ENCODE measurements at regions not wholly inside any gene's neighbourhood (a gene's known extent, or its start where the extent isn't known, plus 50 kb on each side); places are given as distances from the start of the nearest gene placed in this dataset.
A peak's percentile ranks its signal among the peaks of the same experiment; 100 is the strongest.

GRCh38 chr12:92272061-92272964 lies 126.7 kb upstream of the BTG1 start:
- CTCF ChIA-PET, result no interaction called here
- no peak overlapping the region for H3K4me3 Mint-ChIP-seq
- DNase-seq, result no peak

DNA sequence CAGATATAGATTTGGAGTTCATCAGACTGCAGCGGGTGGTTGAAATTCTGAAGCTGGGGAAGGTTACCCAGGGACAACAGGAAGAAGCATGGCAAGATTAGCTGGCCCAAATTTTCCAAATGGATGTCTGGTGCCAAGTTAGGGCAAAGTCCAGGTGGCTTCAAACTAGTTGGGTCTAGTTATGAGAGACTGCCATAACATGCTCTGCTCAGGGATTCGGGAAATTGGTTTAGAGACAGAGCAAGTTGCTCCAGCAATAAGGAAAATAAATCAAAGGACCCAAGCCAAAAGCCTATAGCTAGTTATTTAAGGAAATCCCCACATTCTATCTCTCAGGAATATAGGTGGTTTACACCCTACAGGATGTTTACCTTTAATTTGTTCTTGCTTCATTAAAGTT lies 125.7 kb upstream of the BTG1 start:
- no peak for DNase-seq
- H3K27me3 Mint-ChIP-seq (ENCODE audit: low read depth), result no peaks in the 10 kb centered on the region
- CTCF ChIA-PET, result no interaction called here
- H3K27ac Mint-ChIP-seq, result no peak overlapping the region
- intact Hi-C loops (cut with micrococcal nuclease), result no loop called here
- H3K36me3 Mint-ChIP-seq (ENCODE audit: low read depth), result peaks cover 1% of the 10 kb centered on the region
- peaks cover 11% of the 10 kb centered on the region for H3K4me1 Mint-ChIP-seq (ENCODE audit: low read depth)
- H3K9me3 Mint-ChIP-seq, result no peaks in the 10 kb centered on the region
- no peak overlapping the region for H3K4me3 Mint-ChIP-seq

More at GRCh38 chr12:92272061-92272964, 126.7 kb upstream of the BTG1 start:
- peaks cover 11% of the 10 kb centered on the region for H3K4me1 Mint-ChIP-seq (ENCODE audit: low read depth)
- H3K9me3 Mint-ChIP-seq, result no peaks in the 10 kb centered on the region
- no peak overlapping the region for H3K27ac Mint-ChIP-seq
- H3K36me3 Mint-ChIP-seq (ENCODE audit: low read depth), result peaks cover 1% of the 10 kb centered on the region
- H3K27me3 Mint-ChIP-seq (ENCODE audit: low read depth), result no peaks in the 10 kb centered on the region
- intact Hi-C loops (cut with micrococcal nuclease), result no loop called here

DNA sequence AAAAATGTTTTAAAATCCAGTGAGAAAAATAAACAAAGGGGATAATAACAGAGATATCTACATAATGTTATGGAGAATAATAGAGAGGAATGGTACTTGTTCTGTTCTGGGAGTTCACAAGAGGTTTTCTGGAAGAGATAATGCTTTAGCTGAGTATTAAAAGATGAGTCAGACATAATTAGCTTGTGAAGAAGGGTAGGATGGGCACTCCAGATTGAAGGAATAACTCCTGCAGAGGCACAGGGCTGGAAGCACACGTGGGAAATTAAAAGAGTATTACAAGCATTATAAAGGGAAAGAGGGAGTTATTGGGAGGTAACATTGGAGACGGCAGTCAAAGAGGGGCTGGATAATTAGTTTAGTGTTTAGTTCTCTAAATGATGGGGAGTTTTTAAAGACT lies 124.9 kb upstream of the BTG1 start:
- no peak overlapping the region for H3K27ac Mint-ChIP-seq
- peaks cover 1% of the 10 kb centered on the region for H3K36me3 Mint-ChIP-seq (ENCODE audit: low read depth)
- H3K4me1 Mint-ChIP-seq (ENCODE audit: low read depth), result peaks cover 11% of the 10 kb centered on the region
- H3K27me3 Mint-ChIP-seq (ENCODE audit: low read depth), result no peaks in the 10 kb centered on the region
- no peak for DNase-seq
- intact Hi-C loops (cut with micrococcal nuclease), result no loop called here
- no peak overlapping the region for H3K4me3 Mint-ChIP-seq
- no peaks in the 10 kb centered on the region for H3K9me3 Mint-ChIP-seq
- CTCF ChIA-PET, result interaction anchor here (0.5 to 1.0 kb wide), 2 partner anchors 10 to 788 kb away, joined by 3 read pairs; no protein-coding TSS in a partner anchor

DNA sequence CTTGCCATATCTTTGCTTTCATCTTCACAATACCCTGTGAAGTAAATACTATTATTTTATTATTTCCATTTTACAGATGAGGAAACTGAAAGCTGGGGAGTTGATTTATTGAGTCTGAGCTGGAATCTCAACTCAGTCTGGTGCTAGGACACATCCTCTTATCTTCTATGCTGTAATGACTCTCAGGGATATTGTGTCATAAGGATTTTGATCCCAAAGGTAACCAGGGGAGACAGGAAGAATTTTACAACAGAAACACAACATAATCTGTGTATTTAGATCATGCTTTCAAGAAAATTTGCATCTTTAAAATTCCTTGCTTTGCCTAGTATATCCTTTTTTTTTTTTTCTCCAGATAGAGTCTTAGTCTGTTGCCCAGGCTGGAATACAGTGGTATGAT lies 123.3 kb upstream of the BTG1 start:
- no peaks in the 10 kb centered on the region for H3K9me3 Mint-ChIP-seq
- H3K4me3 Mint-ChIP-seq, result no peak overlapping the region
- CTCF ChIA-PET, result no interaction called here
- peaks cover 11% of the 10 kb centered on the region for H3K4me1 Mint-ChIP-seq (ENCODE audit: low read depth)
- no peaks in the 10 kb centered on the region for H3K27me3 Mint-ChIP-seq (ENCODE audit: low read depth)
- no peak overlapping the region for H3K27ac Mint-ChIP-seq
- peaks cover 1% of the 10 kb centered on the region for H3K36me3 Mint-ChIP-seq (ENCODE audit: low read depth)
- intact Hi-C loops (cut with micrococcal nuclease), result no loop called here
- no peak for DNase-seq

- Mint-ChIP-seq H3K9me3 (no peaks in the 10 kb centered on the region), H3K4me3 (no peak overlapping the region), H3K4me1 (ENCODE audit: low read depth) (peaks cover 21% of the 10 kb centered on the region), H3K36me3 (ENCODE audit: low read depth) (no peaks in the 10 kb centered on the region), H3K27me3 (ENCODE audit: low read depth) (no peaks in the 10 kb centered on the region), H3K27ac (no peak overlapping the region)
- no peak for DNase-seq
- intact Hi-C loops (cut with micrococcal nuclease), result no loop called here
- CTCF ChIA-PET, result interaction anchor here (0.6 kb wide), 1 partner anchor 866 kb away, joined by 3 read pairs; no protein-coding TSS in a partner anchor
These were observed 116.0 kb upstream of the BTG1 start for GRCh38 chr12:92261692-92262091.

GRCh38 chr12:92261071-92261470 lies 115.4 kb upstream of the BTG1 start:
- Mint-ChIP-seq H3K27me3 (ENCODE audit: low read depth) (no peaks in the 10 kb centered on the region), H3K27ac (no peak overlapping the region), H3K4me1 (ENCODE audit: low read depth) (peaks cover 27% of the 10 kb centered on the region), H3K4me3 (no peak overlapping the region), H3K36me3 (ENCODE audit: low read depth) (no peaks in the 10 kb centered on the region), H3K9me3 (no peaks in the 10 kb centered on the region)
- intact Hi-C loops (cut with micrococcal nuclease), result no loop called here
- CTCF ChIA-PET, result no interaction called here
- no peak for DNase-seq

DNA sequence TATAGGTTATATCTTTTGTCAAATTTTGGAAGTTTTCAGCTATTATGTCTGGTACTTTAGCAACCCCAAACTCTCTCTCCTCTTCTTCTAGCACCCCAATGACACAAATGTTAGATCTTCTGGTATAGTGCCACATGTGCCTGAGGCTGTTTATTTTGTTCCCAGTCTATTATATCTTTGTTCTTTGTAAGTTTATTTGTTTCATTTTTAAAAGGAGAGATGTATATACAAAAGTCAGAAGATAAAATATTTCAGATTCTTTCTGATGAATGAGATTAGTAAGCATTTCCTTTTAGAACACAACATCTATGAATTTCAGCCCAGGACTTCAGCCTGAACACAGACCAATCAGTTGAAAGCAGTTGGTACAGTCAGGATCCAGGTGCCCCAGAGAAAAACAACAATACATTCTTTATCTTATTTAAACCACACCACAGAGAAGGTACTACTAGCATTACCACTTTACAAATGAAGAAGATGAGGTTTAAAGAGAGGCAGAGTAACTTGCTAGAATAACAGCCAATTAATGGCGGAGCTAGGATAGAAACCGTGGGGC lies 114.1 kb upstream of the BTG1 start:
- Mint-ChIP-seq H3K4me3 (peak overlapping the region; percentile 2), H3K4me1 (ENCODE audit: low read depth) (peaks cover 29% of the 10 kb centered on the region), H3K36me3 (ENCODE audit: low read depth) (no peaks in the 10 kb centered on the region), H3K27me3 (ENCODE audit: low read depth) (no peaks in the 10 kb centered on the region), H3K9me3 (no peaks in the 10 kb centered on the region), H3K27ac (peak overlapping the region; percentile 3)
- CTCF ChIA-PET, result no interaction called here
- DNase-seq, result no peak
- intact Hi-C loops (cut with micrococcal nuclease), result no loop called here

- DNase-seq, result no peak
- intact Hi-C loops (cut with micrococcal nuclease), result no loop called here
- peak overlapping the region; percentile 3 for H3K27ac Mint-ChIP-seq
- H3K27me3 Mint-ChIP-seq (ENCODE audit: low read depth), result no peaks in the 10 kb centered on the region
- H3K36me3 Mint-ChIP-seq (ENCODE audit: low read depth), result no peaks in the 10 kb centered on the region
- H3K9me3 Mint-ChIP-seq, result no peaks in the 10 kb centered on the region
- H3K4me3 Mint-ChIP-seq, result peak overlapping the region; percentile 2
- H3K4me1 Mint-ChIP-seq (ENCODE audit: low read depth), result peaks cover 29% of the 10 kb centered on the region
- CTCF ChIA-PET, result interaction anchor here (0.6 kb wide), 1 partner anchor 35 kb away, joined by 3 read pairs; no protein-coding TSS in a partner anchor
These were observed 113.6 kb upstream of the BTG1 start for GRCh38 chr12:92259291-92259690.

DNA sequence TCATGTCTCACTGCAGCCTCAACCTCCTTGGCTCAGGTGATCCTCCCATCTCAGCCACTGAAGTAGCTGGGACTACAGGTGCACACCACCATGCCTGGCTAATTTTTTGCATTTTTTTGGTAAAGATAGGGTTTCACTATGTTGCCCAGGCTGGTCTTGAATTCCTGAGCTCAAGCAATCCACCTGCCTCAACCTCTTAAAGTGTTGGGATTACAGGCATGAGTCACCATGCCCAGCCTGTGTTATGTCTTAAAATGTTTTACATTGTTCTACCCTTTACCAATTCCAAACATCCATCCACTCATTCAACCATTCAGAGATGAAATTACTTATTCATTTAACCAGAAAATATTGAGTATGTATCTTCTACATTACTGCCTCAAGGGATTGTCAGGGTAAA lies 111.6 kb upstream of the BTG1 start:
- no peak overlapping the region for H3K27ac Mint-ChIP-seq
- no peak overlapping the region for H3K4me3 Mint-ChIP-seq
- no peak for DNase-seq
- no peaks in the 10 kb centered on the region for H3K9me3 Mint-ChIP-seq
- no peaks in the 10 kb centered on the region for H3K36me3 Mint-ChIP-seq (ENCODE audit: low read depth)
- intact Hi-C loops (cut with micrococcal nuclease), result no loop called here
- CTCF ChIA-PET, result interaction anchor here (1.2 to 1.4 kb wide), 2 partner anchors 16 to 19 kb away, joined by 3 to 5 read pairs; no protein-coding TSS in a partner anchor
- H3K27me3 Mint-ChIP-seq (ENCODE audit: low read depth), result no peaks in the 10 kb centered on the region
- H3K4me1 Mint-ChIP-seq (ENCODE audit: low read depth), result peaks cover 36% of the 10 kb centered on the region

DNA sequence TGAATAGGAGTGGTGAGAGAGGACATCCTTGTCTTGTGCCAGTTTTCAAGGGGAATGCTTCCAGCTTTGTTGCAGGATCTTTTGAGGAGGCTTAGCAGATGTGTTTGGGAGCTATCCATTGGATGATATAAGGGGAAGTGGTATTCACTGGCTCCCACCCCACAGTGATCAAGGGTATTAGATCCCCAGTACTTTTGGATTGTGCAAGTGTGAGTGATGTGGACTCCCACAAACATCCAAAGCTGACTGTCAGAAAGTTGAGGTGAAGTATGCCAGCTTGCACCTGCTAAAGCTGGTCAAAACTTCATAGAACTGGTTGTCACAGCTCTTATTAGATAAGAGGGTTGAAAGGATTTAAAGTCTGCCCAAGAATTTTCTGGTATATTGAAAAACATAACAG lies 110.1 kb upstream of the BTG1 start:
- Mint-ChIP-seq H3K4me3 (no peak overlapping the region), H3K27me3 (ENCODE audit: low read depth) (no peaks in the 10 kb centered on the region), H3K4me1 (ENCODE audit: low read depth) (peaks cover 38% of the 10 kb centered on the region), H3K36me3 (ENCODE audit: low read depth) (peaks cover 1% of the 10 kb centered on the region), H3K27ac (no peak overlapping the region), H3K9me3 (no peaks in the 10 kb centered on the region)
- CTCF ChIA-PET, result interaction anchor here (1.2 to 1.6 kb wide), 2 partner anchors 9 to 14 kb away, joined by 5 read pairs; no protein-coding TSS in a partner anchor
- DNase-seq, result no peak
- intact Hi-C loops (cut with micrococcal nuclease), result no loop called here

DNA sequence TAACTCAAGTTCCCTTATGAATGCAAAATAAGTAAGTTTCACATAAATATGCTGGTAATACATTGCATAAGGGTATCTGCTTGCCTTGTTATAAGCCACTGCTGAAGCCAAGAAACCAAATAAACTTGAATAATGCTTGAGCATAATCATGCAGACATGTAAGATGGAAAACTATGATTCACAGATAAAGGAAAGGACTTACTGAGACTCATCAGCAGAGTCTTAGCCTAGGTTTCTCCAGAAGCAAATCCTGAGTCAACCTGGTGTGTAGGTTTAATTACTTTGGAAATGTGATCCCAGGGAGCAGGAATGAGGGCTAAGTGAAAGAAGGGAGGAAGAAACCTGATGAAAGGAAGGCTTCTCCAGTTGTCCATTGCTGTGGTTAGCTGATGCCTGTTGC lies 107.7 kb upstream of the BTG1 start:
- no peak overlapping the region for H3K4me3 Mint-ChIP-seq
- H3K27ac Mint-ChIP-seq, result no peak overlapping the region
- CTCF ChIA-PET, result interaction anchor here (0.9 kb wide), 1 partner anchor 442 kb away, joined by 3 read pairs; no protein-coding TSS in a partner anchor
- peaks cover 6% of the 10 kb centered on the region for H3K9me3 Mint-ChIP-seq
- no peak for DNase-seq
- intact Hi-C loops (cut with micrococcal nuclease), result no loop called here
- H3K27me3 Mint-ChIP-seq (ENCODE audit: low read depth), result no peaks in the 10 kb centered on the region
- peaks cover 1% of the 10 kb centered on the region for H3K36me3 Mint-ChIP-seq (ENCODE audit: low read depth)
- H3K4me1 Mint-ChIP-seq (ENCODE audit: low read depth), result peaks cover 21% of the 10 kb centered on the region

GRCh38 chr12:92248977-92249376 lies 103.3 kb upstream of the BTG1 start:
- H3K27ac Mint-ChIP-seq, result no peak overlapping the region
- no peaks in the 10 kb centered on the region for H3K27me3 Mint-ChIP-seq (ENCODE audit: low read depth)
- H3K4me1 Mint-ChIP-seq (ENCODE audit: low read depth), result peaks cover 17% of the 10 kb centered on the region
- peaks cover 1% of the 10 kb centered on the region for H3K36me3 Mint-ChIP-seq (ENCODE audit: low read depth)
- peaks cover 6% of the 10 kb centered on the region for H3K9me3 Mint-ChIP-seq
- DNase-seq, result no peak
- no peak overlapping the region for H3K4me3 Mint-ChIP-seq
- intact Hi-C loops (cut with micrococcal nuclease), result no loop called here
- CTCF ChIA-PET, result interaction anchor here (1.1 kb wide), 1 partner anchor 28 kb away, joined by 3 read pairs; no protein-coding TSS in a partner anchor

Data from activated naive CD4-positive, alpha-beta T cell treated with anti-CD3 and anti-CD28 coated beads for 36 hours (primary cell).